ENCODE measurements at regions not wholly inside any gene's neighbourhood (a gene's known extent, or its start where the extent isn't known, plus 50 kb on each side); places are given as distances from the start of the nearest gene placed in this dataset.

GRCh38 chr1:193443886-193444285 is 257.5 kb upstream of the B3GALT2 start:
- TF ChIP-seq POLR2AphosphoS5 (IDR thresholded peaks at IDR 0.05; ENCODE audit: low read depth, low read length) (no peak), SIN3A (IDR thresholded peaks at IDR 0.05; ENCODE audit: borderline replicate concordance, insufficient read depth, low read length) (no peak), TAF1 (IDR thresholded peaks at IDR 0.05; ENCODE audit: borderline replicate concordance, insufficient read depth, low read length) (no peak), FOXP2 (optimal IDR thresholded peaks at IDR 0.05; ENCODE audit: borderline replicate concordance, extremely low read depth, extremely low read length, insufficient read depth) (no peak), REST (IDR thresholded peaks at IDR 0.05; ENCODE audit: insufficient read depth in 1 of 2, low read depth in 2 of 2, low read length in 2 of 2) (no peak)

- TF ChIP-seq SIN3A (IDR thresholded peaks at IDR 0.05; ENCODE audit: borderline replicate concordance, insufficient read depth, low read length) (no peak), FOXP2 (optimal IDR thresholded peaks at IDR 0.05; ENCODE audit: borderline replicate concordance, extremely low read depth, extremely low read length, insufficient read depth) (no peak), REST (IDR thresholded peaks at IDR 0.05; ENCODE audit: insufficient read depth in 1 of 2, low read depth in 2 of 2, low read length in 2 of 2) (no peak), POLR2AphosphoS5 (IDR thresholded peaks at IDR 0.05; ENCODE audit: low read depth, low read length) (no peak), TAF1 (IDR thresholded peaks at IDR 0.05; ENCODE audit: borderline replicate concordance, insufficient read depth, low read length) (no peak)
These were observed 252.4 kb upstream of the B3GALT2 start for GRCh38 chr1:193438771-193439170.

- no peak for TF ChIP-seq POLR2AphosphoS5 (IDR thresholded peaks at IDR 0.05; ENCODE audit: low read depth, low read length)
- TF ChIP-seq FOXP2 (optimal IDR thresholded peaks at IDR 0.05; ENCODE audit: borderline replicate concordance, extremely low read depth, extremely low read length, insufficient read depth) = no peak
- no peak for TF ChIP-seq REST (IDR thresholded peaks at IDR 0.05; ENCODE audit: insufficient read depth in 1 of 2, low read depth in 2 of 2, low read length in 2 of 2)
- TF ChIP-seq SIN3A (IDR thresholded peaks at IDR 0.05; ENCODE audit: borderline replicate concordance, insufficient read depth, low read length) = no peak
- no peak for TF ChIP-seq TAF1 (IDR thresholded peaks at IDR 0.05; ENCODE audit: borderline replicate concordance, insufficient read depth, low read length)
These were observed 251.9 kb upstream of the B3GALT2 start for GRCh38 chr1:193438312-193438711.

GRCh38 chr1:193437785-193438184 is 251.4 kb upstream of the B3GALT2 start:
- no peak for TF ChIP-seq TAF1 (IDR thresholded peaks at IDR 0.05; ENCODE audit: borderline replicate concordance, insufficient read depth, low read length)
- TF ChIP-seq REST (IDR thresholded peaks at IDR 0.05; ENCODE audit: insufficient read depth in 1 of 2, low read depth in 2 of 2, low read length in 2 of 2) = no peak
- no peak for TF ChIP-seq FOXP2 (optimal IDR thresholded peaks at IDR 0.05; ENCODE audit: borderline replicate concordance, extremely low read depth, extremely low read length, insufficient read depth)
- no peak for TF ChIP-seq SIN3A (IDR thresholded peaks at IDR 0.05; ENCODE audit: borderline replicate concordance, insufficient read depth, low read length)
- no peak for TF ChIP-seq POLR2AphosphoS5 (IDR thresholded peaks at IDR 0.05; ENCODE audit: low read depth, low read length)

GRCh38 chr1:193435781-193436180 is 249.4 kb upstream of the B3GALT2 start:
- TF ChIP-seq REST (IDR thresholded peaks at IDR 0.05; ENCODE audit: insufficient read depth in 1 of 2, low read depth in 2 of 2, low read length in 2 of 2) (no peak), SIN3A (IDR thresholded peaks at IDR 0.05; ENCODE audit: borderline replicate concordance, insufficient read depth, low read length) (no peak), FOXP2 (optimal IDR thresholded peaks at IDR 0.05; ENCODE audit: borderline replicate concordance, extremely low read depth, extremely low read length, insufficient read depth) (no peak), POLR2AphosphoS5 (IDR thresholded peaks at IDR 0.05; ENCODE audit: low read depth, low read length) (no peak), TAF1 (IDR thresholded peaks at IDR 0.05; ENCODE audit: borderline replicate concordance, insufficient read depth, low read length) (no peak)
